ENCODE measurements at regions not wholly inside any gene's neighbourhood (a gene's known extent, or its start where the extent isn't known, plus 50 kb on each side); places are given as distances from the start of the nearest gene placed in this dataset.

- TF ChIP-seq, protein P1, sequence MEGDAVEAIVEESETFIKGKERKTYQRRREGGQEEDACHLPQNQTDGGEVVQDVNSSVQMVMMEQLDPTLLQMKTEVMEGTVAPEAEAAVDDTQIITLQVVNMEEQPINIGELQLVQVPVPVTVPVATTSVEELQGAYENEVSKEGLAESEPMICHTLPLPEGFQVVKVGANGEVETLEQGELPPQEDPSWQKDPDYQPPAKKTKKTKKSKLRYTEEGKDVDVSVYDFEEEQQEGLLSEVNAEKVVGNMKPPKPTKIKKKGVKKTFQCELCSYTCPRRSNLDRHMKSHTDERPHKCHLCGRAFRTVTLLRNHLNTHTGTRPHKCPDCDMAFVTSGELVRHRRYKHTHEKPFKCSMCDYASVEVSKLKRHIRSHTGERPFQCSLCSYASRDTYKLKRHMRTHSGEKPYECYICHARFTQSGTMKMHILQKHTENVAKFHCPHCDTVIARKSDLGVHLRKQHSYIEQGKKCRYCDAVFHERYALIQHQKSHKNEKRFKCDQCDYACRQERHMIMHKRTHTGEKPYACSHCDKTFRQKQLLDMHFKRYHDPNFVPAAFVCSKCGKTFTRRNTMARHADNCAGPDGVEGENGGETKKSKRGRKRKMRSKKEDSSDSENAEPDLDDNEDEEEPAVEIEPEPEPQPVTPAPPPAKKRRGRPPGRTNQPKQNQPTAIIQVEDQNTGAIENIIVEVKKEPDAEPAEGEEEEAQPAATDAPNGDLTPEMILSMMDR (IDR thresholded peaks at IDR 0.05), result no peak
- TF ChIP-seq POLR2AphosphoS5 (IDR thresholded peaks at IDR 0.05), result no peak
- no peak for TF ChIP-seq EP300 (IDR thresholded peaks at IDR 0.05)
- TF ChIP-seq POLR2A (IDR thresholded peaks at IDR 0.05; ENCODE audit: low read depth), result no peak
These were observed 64.0 kb upstream of the ZNF516 start for GRCh38 chr18:76558881-76559667.
